ENCODE measurements at regions not wholly inside any gene's neighbourhood (a gene's known extent, or its start where the extent isn't known, plus 50 kb on each side); places are given as distances from the start of the nearest gene placed in this dataset.

DNA sequence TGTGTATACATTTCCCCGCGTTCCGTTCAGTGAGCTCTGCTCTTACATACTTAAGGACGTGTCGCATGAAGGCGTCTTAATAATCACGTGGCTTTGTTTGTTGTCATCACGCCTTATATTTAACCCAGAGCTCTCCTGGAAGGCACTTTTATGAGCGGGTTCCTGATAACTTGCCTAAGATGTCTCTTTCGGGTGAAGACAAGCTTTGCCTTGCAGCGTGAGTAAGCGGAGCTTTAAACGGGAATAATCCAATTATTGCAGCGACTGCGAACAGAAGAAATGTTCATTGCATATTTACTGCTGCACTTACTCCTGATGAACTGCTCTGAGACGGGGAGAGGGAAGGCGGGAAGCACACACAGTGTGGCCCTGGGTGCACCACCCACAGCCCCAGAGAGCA is 1128.2 kb downstream of the BRD1 start:
- no peaks in the 10 kb centered on the region for H3K36me3 Mint-ChIP-seq (ENCODE audit: insufficient read depth)
- ATAC-seq (no peak), DNase-seq (no peak)
- H3K4me1 Mint-ChIP-seq (ENCODE audit: low read depth): no peaks in the 10 kb centered on the region
- H3K4me3 Mint-ChIP-seq: no peak overlapping the region
- no peaks in the 10 kb centered on the region for H3K9me3 Mint-ChIP-seq
- no peaks in the 10 kb centered on the region for H3K27me3 Mint-ChIP-seq (ENCODE audit: low read depth)

DNA sequence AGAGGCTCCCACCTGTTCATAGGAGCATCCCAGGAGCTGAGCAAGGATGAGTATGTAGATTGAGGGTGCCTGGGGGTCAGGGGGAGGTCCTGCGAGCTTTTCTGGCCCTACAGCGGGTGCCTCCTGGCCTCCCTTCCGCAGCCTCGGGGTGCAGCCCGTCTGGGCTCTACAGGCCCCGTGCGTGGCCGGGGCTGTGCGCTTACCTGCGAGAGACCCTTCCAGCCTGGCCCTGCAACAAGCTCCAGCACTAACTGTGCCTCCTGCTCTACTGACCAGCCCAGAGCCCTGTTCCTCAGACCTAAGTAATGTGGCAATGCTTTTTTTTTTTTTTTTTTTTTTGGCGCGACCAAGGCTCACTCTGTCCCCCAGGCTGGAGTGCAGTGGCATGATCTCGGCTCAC is 1129.1 kb downstream of the BRD1 start:
- no peaks in the 10 kb centered on the region for H3K4me1 Mint-ChIP-seq (ENCODE audit: low read depth)
- H3K4me3 Mint-ChIP-seq: no peak overlapping the region
- H3K36me3 Mint-ChIP-seq (ENCODE audit: insufficient read depth): no peaks in the 10 kb centered on the region
- DNase-seq: no peak
- H3K9me3 Mint-ChIP-seq: no peaks in the 10 kb centered on the region
- ATAC-seq: no peak
- H3K27me3 Mint-ChIP-seq (ENCODE audit: low read depth): no peaks in the 10 kb centered on the region

DNA sequence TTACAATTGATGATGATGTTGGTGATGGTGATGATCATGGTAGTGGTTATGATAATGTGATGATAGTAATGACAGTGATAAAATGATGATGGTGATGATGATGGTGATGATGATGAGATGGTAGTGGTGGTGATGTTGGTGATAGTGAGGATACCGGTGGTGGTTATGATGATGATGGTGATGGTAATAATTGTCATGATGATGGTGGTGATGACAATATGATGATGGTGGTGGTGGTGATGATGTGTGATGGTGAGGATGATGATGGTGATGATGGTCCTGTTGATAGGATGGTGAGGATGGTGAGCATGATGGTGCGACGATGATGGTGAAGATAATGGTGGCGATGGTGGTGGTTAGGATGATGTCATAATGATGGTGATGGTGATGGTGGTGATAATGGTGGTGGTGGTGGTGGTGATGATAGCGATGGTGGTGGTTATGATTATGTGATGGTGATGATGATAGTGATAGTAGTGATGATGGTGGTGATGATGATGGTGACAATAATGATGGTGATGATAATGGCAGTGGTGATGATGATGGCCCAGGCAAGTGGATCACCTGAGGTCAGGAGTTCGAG is 1129.9 kb downstream of the BRD1 start:
- no peaks in the 10 kb centered on the region for H3K36me3 Mint-ChIP-seq (ENCODE audit: insufficient read depth)
- H3K27me3 Mint-ChIP-seq (ENCODE audit: low read depth): no peaks in the 10 kb centered on the region
- no peak overlapping the region for H3K4me3 Mint-ChIP-seq
- ATAC-seq (no peak), DNase-seq (no peak)
- H3K9me3 Mint-ChIP-seq: no peaks in the 10 kb centered on the region
- no peaks in the 10 kb centered on the region for H3K4me1 Mint-ChIP-seq (ENCODE audit: low read depth)

DNA sequence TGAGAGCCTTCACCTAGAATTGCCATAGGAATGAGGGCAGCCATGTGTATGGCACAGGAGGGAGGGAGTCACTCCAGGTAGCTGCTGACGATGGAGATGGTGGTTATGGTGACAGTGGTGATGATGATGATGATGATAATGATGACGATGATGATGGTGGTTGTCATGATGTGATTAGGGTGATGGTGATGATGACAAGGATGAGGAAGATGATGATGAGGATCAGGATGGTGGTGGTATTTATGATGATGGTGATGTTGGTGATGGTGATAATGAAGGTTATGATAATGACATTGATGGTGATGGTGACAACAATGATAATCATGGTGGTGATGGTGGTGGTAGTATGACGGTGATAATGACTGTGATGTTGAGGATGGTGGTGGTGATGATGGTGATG is 1130.5 kb downstream of the BRD1 start:
- Mint-ChIP-seq H3K27me3 (ENCODE audit: low read depth) (no peaks in the 10 kb centered on the region), H3K4me1 (ENCODE audit: low read depth) (no peaks in the 10 kb centered on the region), H3K36me3 (ENCODE audit: insufficient read depth) (no peaks in the 10 kb centered on the region), H3K9me3 (no peaks in the 10 kb centered on the region), H3K4me3 (no peak overlapping the region)
- no peak for ATAC-seq
- DNase-seq: no peak

DNA sequence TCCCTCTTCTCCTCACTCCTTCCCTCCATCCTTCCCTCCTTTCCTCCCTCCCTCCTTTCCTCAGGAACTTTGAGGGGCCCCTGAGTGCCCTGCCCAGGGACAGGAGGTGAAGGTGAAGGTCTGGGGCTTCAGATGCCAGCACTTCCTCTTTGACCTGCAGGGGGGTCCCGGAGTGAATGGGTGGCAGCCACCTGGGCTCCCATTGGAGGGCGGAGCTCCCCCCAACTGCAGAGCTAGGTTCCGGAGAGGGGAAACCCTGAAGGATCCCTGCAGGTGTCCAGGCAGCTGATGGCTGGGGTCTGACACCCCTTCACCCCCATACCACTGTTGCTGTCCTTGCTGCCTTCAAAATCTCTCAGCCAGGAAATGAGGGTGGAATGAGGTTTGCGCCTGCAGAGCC is 1131.3 kb downstream of the BRD1 start:
- Mint-ChIP-seq H3K9me3 (no peaks in the 10 kb centered on the region), H3K4me3 (no peak overlapping the region), H3K36me3 (ENCODE audit: insufficient read depth) (no peaks in the 10 kb centered on the region), H3K27me3 (ENCODE audit: low read depth) (no peaks in the 10 kb centered on the region), H3K4me1 (ENCODE audit: low read depth) (no peaks in the 10 kb centered on the region)
- DNase-seq: no peak
- no peak for ATAC-seq

DNA sequence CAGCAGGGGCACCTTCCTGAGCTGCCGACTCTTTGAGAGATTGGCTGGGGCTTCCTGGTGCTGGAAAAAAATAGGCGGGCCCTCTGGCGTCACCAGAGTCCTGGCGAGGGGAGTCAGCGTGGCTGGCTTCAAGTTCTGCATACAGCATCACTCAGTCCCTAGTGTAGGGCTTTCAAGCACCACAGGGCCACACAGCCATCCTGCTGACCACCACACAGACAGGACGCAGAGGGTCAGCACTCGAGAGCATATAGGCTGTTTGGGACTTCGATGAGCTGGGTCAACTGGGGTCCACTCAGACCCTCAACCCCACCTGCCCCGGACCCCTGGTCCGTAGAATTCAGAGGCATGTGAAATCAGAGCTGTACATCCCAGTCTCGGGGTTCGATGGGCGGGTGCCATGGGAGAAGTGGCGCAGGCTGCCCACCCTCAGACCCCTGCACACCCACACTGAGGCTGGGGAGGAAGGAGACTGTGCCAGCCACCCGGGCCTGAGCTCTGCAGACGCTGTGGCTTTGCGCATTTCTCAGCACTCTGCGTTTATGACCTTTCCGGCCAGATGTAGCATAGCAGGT is 1131.9 kb downstream of the BRD1 start:
- DNase-seq (no peak), ATAC-seq (no peak)
- Mint-ChIP-seq H3K4me3 (no peak overlapping the region), H3K4me1 (ENCODE audit: low read depth) (no peaks in the 10 kb centered on the region), H3K9me3 (no peaks in the 10 kb centered on the region), H3K27me3 (ENCODE audit: low read depth) (no peaks in the 10 kb centered on the region), H3K36me3 (ENCODE audit: insufficient read depth) (no peaks in the 10 kb centered on the region)

DNA sequence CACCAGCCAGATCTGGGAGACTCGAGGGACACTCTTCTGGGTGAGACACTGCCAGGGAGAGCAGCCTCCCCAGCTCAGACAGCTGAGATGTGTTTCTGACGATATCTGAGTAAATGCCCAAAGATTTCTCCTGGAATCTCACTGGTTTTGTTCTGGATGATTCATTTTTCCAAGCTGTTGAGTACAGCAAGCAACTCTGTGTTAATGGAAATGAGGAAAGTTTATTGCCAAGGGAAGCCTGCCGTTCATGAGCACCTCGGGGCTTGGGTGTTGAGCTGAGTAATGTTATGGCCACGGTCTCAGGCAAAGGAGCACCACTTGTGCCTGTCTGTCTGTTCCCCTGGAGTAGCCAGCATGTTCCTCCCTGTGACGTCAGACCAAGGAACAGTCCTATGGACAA is 1132.4 kb downstream of the BRD1 start:
- no peak for ATAC-seq

DNA sequence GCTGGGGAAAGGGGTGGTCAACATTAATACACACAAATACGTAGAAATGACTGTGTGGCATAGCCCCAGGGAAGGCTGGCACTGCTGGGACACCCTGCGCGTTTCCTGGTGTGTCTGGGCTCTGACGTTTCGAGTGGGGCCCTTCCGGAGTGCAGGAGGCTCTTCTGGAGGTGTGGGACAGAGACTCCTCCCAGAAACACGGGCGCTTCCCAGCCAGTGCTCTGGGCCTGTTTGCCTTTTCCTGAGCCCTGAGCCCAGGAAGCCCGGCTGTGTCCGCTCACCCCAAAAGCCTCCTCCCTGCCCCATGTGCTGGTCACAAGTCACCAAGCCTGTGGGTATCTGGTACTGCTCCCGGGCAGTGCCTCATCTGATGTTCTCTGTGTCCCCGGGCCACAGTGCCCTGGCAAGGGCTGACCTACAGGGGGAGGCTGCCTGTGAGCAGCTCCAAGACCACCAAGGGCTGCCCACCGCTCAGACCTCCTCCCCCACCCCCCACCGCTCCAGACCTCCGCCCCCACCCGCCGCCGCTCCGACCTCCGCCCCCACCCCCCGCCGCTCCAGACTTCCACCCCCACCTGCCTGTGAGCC is 1133.3 kb downstream of the BRD1 start:
- Mint-ChIP-seq H3K4me1 (ENCODE audit: low read depth) (no peaks in the 10 kb centered on the region), H3K27me3 (ENCODE audit: low read depth) (no peaks in the 10 kb centered on the region), H3K9me3 (no peaks in the 10 kb centered on the region), H3K4me3 (no peak overlapping the region), H3K36me3 (ENCODE audit: insufficient read depth) (no peaks in the 10 kb centered on the region)
- DNase-seq (no peak), ATAC-seq (no peak)

More for the DNA sequence above, 1132.4 kb downstream of the BRD1 start:
- no peaks in the 10 kb centered on the region for H3K27me3 Mint-ChIP-seq (ENCODE audit: low read depth)
- no peak for DNase-seq
- no peaks in the 10 kb centered on the region for H3K36me3 Mint-ChIP-seq (ENCODE audit: insufficient read depth)
- no peak overlapping the region for H3K4me3 Mint-ChIP-seq
- H3K9me3 Mint-ChIP-seq: no peaks in the 10 kb centered on the region
- no peaks in the 10 kb centered on the region for H3K4me1 Mint-ChIP-seq (ENCODE audit: low read depth)

DNA sequence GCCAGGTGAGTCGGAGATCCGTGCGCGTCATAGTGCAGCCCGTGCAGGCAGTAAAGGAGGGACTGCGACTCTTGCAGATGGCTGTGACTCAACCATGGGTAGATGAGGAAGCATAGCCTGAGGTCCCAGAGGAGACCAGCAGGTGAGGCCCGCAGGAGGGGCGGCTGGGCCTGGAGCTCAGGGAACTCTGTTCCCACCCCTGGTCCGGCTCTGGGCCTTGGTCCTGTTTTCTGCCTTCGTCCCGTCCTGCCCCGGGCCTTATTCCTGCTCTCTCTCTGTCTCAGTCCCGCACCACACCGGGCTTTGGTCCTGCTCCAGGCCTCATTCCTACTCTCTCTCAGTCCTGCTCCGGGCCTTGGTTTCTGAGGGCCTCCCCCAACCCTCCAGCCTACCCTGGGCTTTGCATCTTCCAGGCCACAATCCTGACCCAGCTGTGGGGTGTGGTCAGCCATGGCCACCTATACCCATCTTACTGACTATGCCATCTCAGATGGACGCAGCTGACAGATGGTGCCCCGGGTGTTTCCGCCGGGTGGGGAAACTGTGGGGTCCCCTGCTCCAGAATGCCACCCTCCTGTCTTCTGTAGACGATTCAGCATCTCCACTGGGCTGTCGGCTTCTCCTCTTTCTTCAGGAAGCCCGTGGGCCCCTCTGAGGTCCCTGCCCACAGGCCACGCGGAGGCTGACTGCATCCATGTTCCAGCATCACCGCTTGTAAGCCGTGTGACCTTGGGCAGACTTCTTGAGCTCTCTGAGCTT is 1134.1 kb downstream of the BRD1 start:
- Mint-ChIP-seq H3K36me3 (ENCODE audit: insufficient read depth) (no peaks in the 10 kb centered on the region), H3K4me1 (ENCODE audit: low read depth) (no peaks in the 10 kb centered on the region), H3K9me3 (no peaks in the 10 kb centered on the region), H3K4me3 (no peak overlapping the region), H3K27me3 (ENCODE audit: low read depth) (no peaks in the 10 kb centered on the region)
- DNase-seq (no peak), ATAC-seq (no peak)

DNA sequence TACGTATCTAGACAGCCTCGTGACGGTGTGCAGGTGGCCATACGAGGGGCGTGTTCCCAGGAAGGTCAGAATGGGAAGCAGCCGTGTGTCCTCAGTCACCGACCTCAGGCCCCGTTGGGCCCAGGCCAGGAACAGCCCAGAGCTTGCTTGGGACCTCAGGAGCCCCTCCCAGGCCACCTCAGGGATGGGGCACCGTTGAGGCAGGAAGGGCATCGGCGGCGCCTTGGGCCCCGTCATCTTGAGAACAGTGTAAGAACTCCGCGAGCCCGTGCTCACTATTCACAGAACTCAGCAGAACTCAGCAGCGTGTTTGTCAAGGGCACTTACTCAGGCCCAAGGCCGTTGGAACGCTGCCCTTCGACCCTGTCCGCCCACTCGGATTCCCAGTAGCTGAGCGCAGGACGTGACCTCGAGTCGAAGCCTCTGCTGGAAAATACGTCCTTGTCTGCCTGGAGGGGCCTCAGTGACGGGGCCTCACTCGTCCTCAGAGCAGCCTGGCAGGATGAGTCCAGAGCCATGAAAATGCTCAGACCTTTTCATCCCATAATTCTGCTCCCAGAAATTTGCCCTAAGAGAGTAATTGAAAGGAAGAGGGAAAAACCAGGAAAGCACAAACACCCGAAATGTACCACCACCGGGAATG is 1134.8 kb downstream of the BRD1 start:
- Mint-ChIP-seq H3K36me3 (ENCODE audit: insufficient read depth) (no peaks in the 10 kb centered on the region), H3K4me1 (ENCODE audit: low read depth) (no peaks in the 10 kb centered on the region), H3K27me3 (ENCODE audit: low read depth) (no peaks in the 10 kb centered on the region), H3K9me3 (no peaks in the 10 kb centered on the region), H3K4me3 (no peak overlapping the region)
- no peak for ATAC-seq
- DNase-seq: no peak

DNA sequence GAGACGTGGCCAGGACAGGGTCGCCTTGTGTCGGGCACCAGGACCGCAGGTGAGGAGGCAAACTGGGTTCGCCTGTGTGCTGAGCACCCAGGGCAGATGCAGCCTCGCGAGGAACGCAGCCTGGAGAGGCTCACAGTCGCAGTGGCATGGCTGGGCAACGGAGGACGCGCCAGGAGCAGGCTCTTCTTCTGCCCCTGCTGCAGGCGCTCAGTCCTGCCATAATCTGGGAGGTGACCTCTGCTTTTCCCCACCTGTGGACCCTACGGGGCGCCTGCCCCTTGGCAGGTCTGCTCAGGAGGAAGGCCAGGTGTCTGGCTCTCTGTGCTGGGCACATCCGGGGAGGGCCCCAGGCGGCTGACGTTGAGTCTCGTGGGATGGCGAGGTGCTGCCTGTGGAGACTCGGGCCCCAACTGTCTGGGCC is 1136.2 kb downstream of the BRD1 start:
- DNase-seq: no peak
- H3K4me1 Mint-ChIP-seq (ENCODE audit: low read depth): no peaks in the 10 kb centered on the region
- H3K36me3 Mint-ChIP-seq (ENCODE audit: insufficient read depth): no peaks in the 10 kb centered on the region
- no peaks in the 10 kb centered on the region for H3K27me3 Mint-ChIP-seq (ENCODE audit: low read depth)
- no peak overlapping the region for H3K4me3 Mint-ChIP-seq
- no peaks in the 10 kb centered on the region for H3K9me3 Mint-ChIP-seq
- no peak for ATAC-seq

DNA sequence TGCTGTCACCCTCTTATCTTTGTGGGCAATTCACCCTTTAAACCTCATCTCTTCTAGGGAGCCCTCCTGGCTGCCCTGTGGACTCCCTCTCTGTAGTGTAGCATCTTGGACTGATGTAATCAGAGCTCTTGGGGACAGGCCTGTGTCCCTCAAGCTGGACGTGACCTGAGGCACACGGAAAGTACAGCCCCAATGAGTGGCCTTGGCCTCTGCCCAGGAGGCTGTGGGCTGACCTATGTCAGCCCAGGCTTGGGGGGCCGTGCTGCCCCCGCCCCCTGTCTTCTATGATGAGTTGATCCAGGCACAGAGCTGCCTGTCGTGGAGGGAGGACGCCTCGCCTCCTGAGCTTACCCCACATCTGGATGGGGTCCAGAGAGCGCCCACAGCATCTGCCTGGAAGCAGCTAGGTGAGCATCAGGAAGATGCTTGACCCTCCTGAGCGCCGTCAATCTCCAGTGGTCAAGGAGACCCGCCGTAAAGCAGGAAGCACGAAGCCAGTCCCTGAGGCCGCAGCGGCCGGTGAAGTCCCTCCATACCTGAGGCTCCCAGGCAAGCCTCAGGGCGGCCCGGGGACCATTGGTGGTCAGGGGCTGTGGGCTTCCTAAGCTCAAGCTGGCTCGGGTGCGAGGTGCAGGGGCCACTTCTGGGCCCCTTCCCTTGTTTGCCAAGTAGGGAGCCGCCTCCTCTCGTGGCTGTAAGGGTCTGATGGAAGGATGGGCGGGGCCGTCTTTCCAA is 1136.9 kb downstream of the BRD1 start:
- DNase-seq (no peak), ATAC-seq (no peak)
- Mint-ChIP-seq H3K36me3 (ENCODE audit: insufficient read depth) (no peaks in the 10 kb centered on the region), H3K9me3 (no peaks in the 10 kb centered on the region), H3K27me3 (ENCODE audit: low read depth) (no peaks in the 10 kb centered on the region), H3K4me3 (no peak overlapping the region), H3K4me1 (ENCODE audit: low read depth) (no peaks in the 10 kb centered on the region)

DNA sequence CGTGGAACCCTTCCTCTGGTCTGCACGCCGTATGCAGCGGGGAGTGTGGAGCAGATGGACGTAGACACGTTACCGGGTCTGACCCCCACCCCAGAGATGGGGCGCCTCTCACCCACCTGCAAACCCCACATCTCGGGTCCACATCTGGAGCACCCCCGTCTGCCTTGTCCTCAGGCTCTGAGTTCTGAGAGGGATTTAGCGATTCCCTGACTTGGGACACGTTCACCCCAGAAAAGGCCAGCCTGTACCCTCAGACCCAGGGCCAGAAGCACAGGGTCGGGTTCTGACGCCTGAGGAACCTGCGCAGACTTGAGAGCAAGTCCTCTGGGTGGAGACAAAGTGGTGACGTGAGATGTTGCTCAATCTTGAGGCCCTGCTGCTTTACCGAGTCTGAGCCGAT is 1138.5 kb downstream of the BRD1 start:
- H3K4me1 Mint-ChIP-seq (ENCODE audit: low read depth): no peaks in the 10 kb centered on the region
- DNase-seq (no peak), ATAC-seq (no peak)
- no peaks in the 10 kb centered on the region for H3K36me3 Mint-ChIP-seq (ENCODE audit: insufficient read depth)
- H3K4me3 Mint-ChIP-seq: no peak overlapping the region
- H3K9me3 Mint-ChIP-seq: no peaks in the 10 kb centered on the region
- H3K27me3 Mint-ChIP-seq (ENCODE audit: low read depth): no peaks in the 10 kb centered on the region

DNA sequence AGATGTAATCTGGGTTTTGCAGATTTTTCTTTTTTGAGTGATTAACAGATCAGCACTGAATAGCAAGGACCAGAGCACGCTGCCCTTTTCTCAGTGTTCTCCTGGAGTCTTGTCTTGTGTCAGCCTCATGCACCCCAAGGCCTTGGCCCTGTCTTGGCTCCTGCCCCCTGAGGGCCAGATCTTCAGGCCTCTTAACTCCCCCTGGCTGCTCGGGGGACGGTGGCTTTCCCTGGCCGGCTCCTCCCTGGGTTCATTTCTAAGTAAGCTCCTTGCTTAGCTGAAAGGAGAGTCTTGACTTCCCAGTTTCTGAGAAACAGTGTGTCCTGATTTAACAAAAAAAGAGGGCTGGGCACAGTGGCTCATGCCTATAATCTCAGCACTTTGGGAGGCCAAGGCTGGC is 1139.3 kb downstream of the BRD1 start:
- H3K9me3 Mint-ChIP-seq: no peaks in the 10 kb centered on the region
- no peaks in the 10 kb centered on the region for H3K27me3 Mint-ChIP-seq (ENCODE audit: low read depth)
- no peaks in the 10 kb centered on the region for H3K36me3 Mint-ChIP-seq (ENCODE audit: insufficient read depth)
- ATAC-seq (no peak), DNase-seq (no peak)
- H3K4me3 Mint-ChIP-seq: no peak overlapping the region
- no peaks in the 10 kb centered on the region for H3K4me1 Mint-ChIP-seq (ENCODE audit: low read depth)
